Neural progenitor cell (in vitro differentiated cells): ENCODE measurements at regions not wholly inside any gene's neighbourhood (a gene's known extent, or its start where the extent isn't known, plus 50 kb on each side); places are given as distances from the start of the nearest gene placed in this dataset.

Experiments used
- EZH2 ChIP-seq: fragments of 200-600 bp; sonication (generic); IDR thresholded peaks from 2 replicates; pipeline ENCODE4 v1.6.1; 2017; ENCODE audit warnings: antibody characterized with exemption, mild to moderate bottlenecking, moderate library complexity
- EZH2phosphoT487 ChIP-seq: fragments of 200-600 bp; sonication (generic); IDR thresholded peaks from 2 replicates; pipeline ENCODE4 v1.6.1; 2017; ENCODE audit warnings: antibody characterized with exemption
- TF ChIP-seq, protein P1 (sequence below): fragments of 200-600 bp; sonication (generic); IDR thresholded peaks from 2 replicates; pipeline ENCODE4 v1.5.1; 2017; ENCODE audit warnings: antibody characterized with exemption, mild to moderate bottlenecking

GRCh38 chr1:9184749-9185148 lies 49.8 kb upstream of the H6PD start:
- TF ChIP-seq, protein P1, sequence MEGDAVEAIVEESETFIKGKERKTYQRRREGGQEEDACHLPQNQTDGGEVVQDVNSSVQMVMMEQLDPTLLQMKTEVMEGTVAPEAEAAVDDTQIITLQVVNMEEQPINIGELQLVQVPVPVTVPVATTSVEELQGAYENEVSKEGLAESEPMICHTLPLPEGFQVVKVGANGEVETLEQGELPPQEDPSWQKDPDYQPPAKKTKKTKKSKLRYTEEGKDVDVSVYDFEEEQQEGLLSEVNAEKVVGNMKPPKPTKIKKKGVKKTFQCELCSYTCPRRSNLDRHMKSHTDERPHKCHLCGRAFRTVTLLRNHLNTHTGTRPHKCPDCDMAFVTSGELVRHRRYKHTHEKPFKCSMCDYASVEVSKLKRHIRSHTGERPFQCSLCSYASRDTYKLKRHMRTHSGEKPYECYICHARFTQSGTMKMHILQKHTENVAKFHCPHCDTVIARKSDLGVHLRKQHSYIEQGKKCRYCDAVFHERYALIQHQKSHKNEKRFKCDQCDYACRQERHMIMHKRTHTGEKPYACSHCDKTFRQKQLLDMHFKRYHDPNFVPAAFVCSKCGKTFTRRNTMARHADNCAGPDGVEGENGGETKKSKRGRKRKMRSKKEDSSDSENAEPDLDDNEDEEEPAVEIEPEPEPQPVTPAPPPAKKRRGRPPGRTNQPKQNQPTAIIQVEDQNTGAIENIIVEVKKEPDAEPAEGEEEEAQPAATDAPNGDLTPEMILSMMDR = no peak
- TF ChIP-seq EZH2 = no peak
- no peak for TF ChIP-seq EZH2phosphoT487
